Prostate gland (tissue), 2 donors: ENCODE measurements at regions not wholly inside any gene's neighbourhood (a gene's known extent, or its start where the extent isn't known, plus 50 kb on each side); places are given as distances from the start of the nearest gene placed in this dataset.
"Not testable (repeated sequence)": the region's sequence is repeated elsewhere in the genome, so short reads cannot be mapped to it uniquely, and the experiment has no call there.

Experiments
- DNase-seq: peaks from one replicate; pipeline ENCODE4 v3.0.0-alpha.2; 2019; ENCODE audit warnings: low spot score
- H3K27ac ChIP-seq, 2 donors: fragments of 200-600 bp; sonication (generic); 2 replicates each; pipeline ENCODE4 v1.5.1; 2017 to 2019
- H3K27me3 ChIP-seq: fragments of 200-600 bp; sonication (generic); replicated peaks from 2 replicates; pipeline ENCODE4 v1.5.1; 2019; ENCODE audit not compliant: insufficient read depth
- H3K36me3 ChIP-seq, 2 donors: fragments of 200-600 bp; sonication (generic); 1 replicate in 1 of 2; 2 replicates in 1 of 2; pipeline versions ENCODE4 v1.5.1 to v1.8.1; 2017 to 2019
- H3K4me1 ChIP-seq: fragments of 200-600 bp; sonication (generic); replicated peaks from 2 replicates; pipeline ENCODE4 v1.5.1; 2019
- H3K4me3 ChIP-seq, 2 donors: fragments of 200-600 bp; sonication (generic); 2 replicates each; pipeline ENCODE4 v1.5.1; 2017 to 2019
- H3K9me3 ChIP-seq: fragments of 200-600 bp; sonication (generic); 2 replicates; pipeline ENCODE4 v1.5.1; 2017
- CTCF ChIP-seq, 4 experiments: fragments of 200-600 bp in 2 of 4; fragments of 450-650 bp in 2 of 4; sonication (generic) in 2 of 4; IDR thresholded peaks; 1 replicate in 3 of 4; 2 replicates in 1 of 4; pipeline ENCODE4 v1.5.1; 2016 to 2019; ENCODE audit warnings: antibody characterized with exemption in 4 of 4, mild to moderate bottlenecking in 2 of 4, moderate library complexity in 2 of 4
- POLR2A ChIP-seq: fragments of 450-650 bp; IDR thresholded peaks from one replicate; pipeline ENCODE4 v1.6.1; 2016; ENCODE audit warnings: antibody characterized with exemption, mild to moderate bottlenecking
- POLR2AphosphoS5 ChIP-seq: sonication (generic); formaldehyde crosslinking; IDR thresholded peaks from one replicate; pipeline ENCODE4 v1.6.1; 2017; ENCODE audit warnings: antibody characterized with exemption
- WGBS: methylation state at CpG from one replicate; pipeline ENCODE4 v1.1.5; 2018; 5-methylcytosine and 5-hydroxymethylcytosine counted together
- intact Hi-C: fragments of 100-400 bp; cut with DNase I; formaldehyde crosslinking; loops from one replicate; pipeline ENCODE4 v1.14.2; 2022

- WGBS: 26% methylated on average over 14 of the region's 14 CpGs
- intact Hi-C loops: no loop called here
- no peaks in the 10 kb centered on the region for H3K4me1 ChIP-seq
- DNase-seq: peak; percentile 27
- no peaks in the 10 kb centered on the region for H3K36me3 ChIP-seq
- peak overlapping the region; percentile 15 to 52 for H3K27ac ChIP-seq
- no peaks in the 10 kb centered on the region for H3K9me3 ChIP-seq
- TF ChIP-seq POLR2A (no peak), POLR2AphosphoS5 (peak; percentile 51), CTCF (IDR thresholded peaks at IDR 0.05) (peak in 1 of 4 experiments; percentile 8)
- no peaks in the 10 kb centered on the region for H3K27me3 ChIP-seq
- no peak overlapping the region for H3K4me3 ChIP-seq
Observed at GRCh38 chr12:124222368-124223245, 72.3 kb upstream of the RFLNA start.

GRCh38 chr12:124223733-124224138 is 71.2 kb upstream of the RFLNA start:
- H3K9me3 ChIP-seq, H3K27me3 ChIP-seq, DNase-seq, H3K27ac ChIP-seq, H3K4me3 ChIP-seq, H3K4me1 ChIP-seq, intact Hi-C loops, H3K36me3 ChIP-seq: not testable (repeated sequence)
- 94% methylated on average over 12 of the region's 12 CpGs for WGBS

GRCh38 chr12:124224535-124225110 is 70.3 kb upstream of the RFLNA start:
- TF ChIP-seq POLR2A: no peak
- TF ChIP-seq POLR2AphosphoS5: no peak
- TF ChIP-seq CTCF (IDR thresholded peaks at IDR 0.05): no peak
- intact Hi-C loops: no loop called here
- WGBS: 86% methylated on average over 19 of the region's 19 CpGs
- Histone ChIP-seq H3K36me3 (no peaks in the 10 kb centered on the region), H3K4me1 (no peaks in the 10 kb centered on the region), H3K27ac (no peak overlapping the region), H3K27me3 (no peaks in the 10 kb centered on the region), H3K4me3 (no peak overlapping the region), H3K9me3 (no peaks in the 10 kb centered on the region)
- no peak for DNase-seq

- Histone ChIP-seq H3K4me1 (no peaks in the 10 kb centered on the region), H3K27ac (no peak overlapping the region), H3K36me3 (no peaks in the 10 kb centered on the region), H3K4me3 (no peak overlapping the region), H3K9me3 (no peaks in the 10 kb centered on the region), H3K27me3 (no peaks in the 10 kb centered on the region)
- intact Hi-C loops: no loop called here
- 92% methylated on average over 4 of the region's 4 CpGs for WGBS
- no peak for TF ChIP-seq CTCF (IDR thresholded peaks at IDR 0.05)
- no peak for TF ChIP-seq POLR2A
- TF ChIP-seq POLR2AphosphoS5: no peak
- no peak for DNase-seq
Observed at GRCh38 chr12:124225730-124226129, 69.2 kb upstream of the RFLNA start.

GRCh38 chr12:124227951-124228711 is 66.8 kb upstream of the RFLNA start:
- no peak for TF ChIP-seq CTCF (IDR thresholded peaks at IDR 0.05)
- Histone ChIP-seq H3K9me3 (no peaks in the 10 kb centered on the region), H3K4me3 (no peak overlapping the region), H3K27me3 (no peaks in the 10 kb centered on the region), H3K27ac (no peak overlapping the region), H3K36me3 (no peaks in the 10 kb centered on the region), H3K4me1 (no peaks in the 10 kb centered on the region)
- intact Hi-C loops: no loop called here
- WGBS: 85% methylated on average over 25 of the region's 25 CpGs
- DNase-seq: no peak
